SU-DHL-6 (cell line): ENCODE measurements at regions not wholly inside any gene's neighbourhood (a gene's known extent, or its start where the extent isn't known, plus 50 kb on each side); places are given as distances from the start of the nearest gene placed in this dataset.

Experiments used
- H2AFZ ChIP-seq: fragments of 200-600 bp; sonication (generic); 2 replicates; pipeline ENCODE4 v1.6.1; 2014; ENCODE audit warnings: low read depth, mild to moderate bottlenecking, moderate library complexity, mixed read lengths, antibody characterized with exemption, low read length; ENCODE audit not compliant: severe bottlenecking
- H3F3A ChIP-seq: fragments of 200-600 bp; shearing (Covaris generic); 2 replicates; pipeline ENCODE4 v1.6.0; 2016; ENCODE audit warnings: antibody characterized with exemption, mild to moderate bottlenecking; ENCODE audit not compliant: insufficient read depth
- H3K27ac ChIP-seq: fragments of 200-600 bp; sonication (generic); 2 replicates; pipeline ENCODE4 v1.5.1; 2016; ENCODE audit warnings: low read depth, mild to moderate bottlenecking, low read length, moderate library complexity, mixed read lengths
- H3K27me3 ChIP-seq: fragments of 200-600 bp; sonication (generic), shearing (Covaris generic); 2 replicates; pipeline ENCODE4 v1.6.0; 2014; ENCODE audit warnings: mild to moderate bottlenecking, low read length
- H3K36me3 ChIP-seq: fragments of 200-600 bp; sonication (generic); 2 replicates; pipeline ENCODE4 v1.6.1; 2014; ENCODE audit warnings: mild to moderate bottlenecking, low read length, mixed read lengths
- H3K4me2 ChIP-seq: fragments of 300-600, 200-600 bp; shearing (Covaris generic), sonication (generic); 2 replicates; pipeline ENCODE4 v1.6.0; 2014; ENCODE audit warnings: low read length, low read depth, mild to moderate bottlenecking; ENCODE audit not compliant: poor library complexity, severe bottlenecking
- H3K4me3 ChIP-seq: fragments of 200-600 bp; sonication (generic); 2 replicates; pipeline ENCODE4 v1.5.1; 2014; ENCODE audit warnings: antibody characterized with exemption, low read length, mild to moderate bottlenecking, mixed read lengths; ENCODE audit not compliant: insufficient read depth, poor library complexity, severe bottlenecking
- H3K79me2 ChIP-seq: fragments of 200-600 bp; sonication (generic); 2 replicates; pipeline ENCODE4 v1.6.1; 2014; ENCODE audit warnings: mild to moderate bottlenecking, low read length, moderate library complexity; ENCODE audit not compliant: insufficient read depth
- H3K9ac ChIP-seq: fragments of 200-600 bp; sonication (generic); 2 replicates; pipeline ENCODE4 v1.7.0; 2014; ENCODE audit warnings: mild to moderate bottlenecking, low read length
- H3K9me2 ChIP-seq: fragments of 200-600 bp; sonication (generic); replicated peaks from 2 replicates; pipeline ENCODE4 v1.6.1; 2014; ENCODE audit warnings: low read length; ENCODE audit not compliant: insufficient read depth
- H3K9me3 ChIP-seq: fragments of 200-600 bp; sonication (generic); 2 replicates; pipeline ENCODE4 v1.6.1; 2014; ENCODE audit warnings: low read length, mixed read lengths; ENCODE audit not compliant: insufficient read depth
- H4K20me1 ChIP-seq: fragments of 200-600 bp; sonication (generic); 2 replicates; pipeline ENCODE4 v1.6.1; 2014; ENCODE audit warnings: low read depth, mild to moderate bottlenecking, antibody characterized with exemption, low read length, moderate library complexity, mixed read lengths
- EZH2phosphoT487 ChIP-seq: fragments of 200-600 bp; sonication (generic), shearing (Covaris generic); conservative IDR thresholded peaks from 2 replicates; pipeline ENCODE4 v1.6.1; 2018; ENCODE audit warnings: mild to moderate bottlenecking, antibody characterized with exemption, low read length, moderate library complexity, mixed read lengths
- TF ChIP-seq, protein P1 (sequence below): fragments of 200-600 bp; sonication (generic); IDR thresholded peaks from one replicate; pipeline ENCODE4 v1.5.1; 2017; ENCODE audit warnings: antibody characterized with exemption, mild to moderate bottlenecking, low read length, moderate library complexity; ENCODE audit not compliant: insufficient read depth, poor library complexity, severe bottlenecking

DNA sequence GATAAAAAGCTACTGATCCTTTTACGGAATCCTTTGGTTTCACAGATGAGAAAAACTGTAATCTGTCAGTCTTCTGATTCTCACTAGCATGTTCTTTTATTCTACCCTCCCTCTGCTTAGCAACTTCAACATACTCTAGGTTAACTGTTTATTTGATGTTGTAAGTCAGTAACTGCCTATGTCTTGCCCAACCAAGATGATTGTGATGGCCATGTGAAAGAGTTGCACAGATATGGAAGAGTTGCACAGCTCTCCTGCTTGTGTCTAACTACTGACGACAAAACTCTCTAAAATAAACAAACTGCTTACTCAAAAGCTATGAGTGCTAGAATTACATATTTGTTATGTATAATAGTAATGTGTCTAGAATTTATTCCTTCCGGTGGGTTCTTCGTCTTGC, 227.3 kb upstream of the DAB2 start:
- Histone ChIP-seq H3K4me3 (no peak overlapping the region), H3K9me2 (no peaks in the 10 kb centered on the region), H3K9me3 (no peaks in the 10 kb centered on the region), H4K20me1 (no peaks in the 10 kb centered on the region), H3K36me3 (no peaks in the 10 kb centered on the region), H3K9ac (no peak overlapping the region), H3K27me3 (no peaks in the 10 kb centered on the region), H3F3A (no peaks in the 10 kb centered on the region), H2AFZ (no peak overlapping the region), H3K79me2 (no peaks in the 10 kb centered on the region), H3K27ac (no peak overlapping the region), H3K4me2 (no peak overlapping the region)
- no peak for TF ChIP-seq EZH2phosphoT487
- TF ChIP-seq, protein P1, sequence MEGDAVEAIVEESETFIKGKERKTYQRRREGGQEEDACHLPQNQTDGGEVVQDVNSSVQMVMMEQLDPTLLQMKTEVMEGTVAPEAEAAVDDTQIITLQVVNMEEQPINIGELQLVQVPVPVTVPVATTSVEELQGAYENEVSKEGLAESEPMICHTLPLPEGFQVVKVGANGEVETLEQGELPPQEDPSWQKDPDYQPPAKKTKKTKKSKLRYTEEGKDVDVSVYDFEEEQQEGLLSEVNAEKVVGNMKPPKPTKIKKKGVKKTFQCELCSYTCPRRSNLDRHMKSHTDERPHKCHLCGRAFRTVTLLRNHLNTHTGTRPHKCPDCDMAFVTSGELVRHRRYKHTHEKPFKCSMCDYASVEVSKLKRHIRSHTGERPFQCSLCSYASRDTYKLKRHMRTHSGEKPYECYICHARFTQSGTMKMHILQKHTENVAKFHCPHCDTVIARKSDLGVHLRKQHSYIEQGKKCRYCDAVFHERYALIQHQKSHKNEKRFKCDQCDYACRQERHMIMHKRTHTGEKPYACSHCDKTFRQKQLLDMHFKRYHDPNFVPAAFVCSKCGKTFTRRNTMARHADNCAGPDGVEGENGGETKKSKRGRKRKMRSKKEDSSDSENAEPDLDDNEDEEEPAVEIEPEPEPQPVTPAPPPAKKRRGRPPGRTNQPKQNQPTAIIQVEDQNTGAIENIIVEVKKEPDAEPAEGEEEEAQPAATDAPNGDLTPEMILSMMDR: no peak

DNA sequence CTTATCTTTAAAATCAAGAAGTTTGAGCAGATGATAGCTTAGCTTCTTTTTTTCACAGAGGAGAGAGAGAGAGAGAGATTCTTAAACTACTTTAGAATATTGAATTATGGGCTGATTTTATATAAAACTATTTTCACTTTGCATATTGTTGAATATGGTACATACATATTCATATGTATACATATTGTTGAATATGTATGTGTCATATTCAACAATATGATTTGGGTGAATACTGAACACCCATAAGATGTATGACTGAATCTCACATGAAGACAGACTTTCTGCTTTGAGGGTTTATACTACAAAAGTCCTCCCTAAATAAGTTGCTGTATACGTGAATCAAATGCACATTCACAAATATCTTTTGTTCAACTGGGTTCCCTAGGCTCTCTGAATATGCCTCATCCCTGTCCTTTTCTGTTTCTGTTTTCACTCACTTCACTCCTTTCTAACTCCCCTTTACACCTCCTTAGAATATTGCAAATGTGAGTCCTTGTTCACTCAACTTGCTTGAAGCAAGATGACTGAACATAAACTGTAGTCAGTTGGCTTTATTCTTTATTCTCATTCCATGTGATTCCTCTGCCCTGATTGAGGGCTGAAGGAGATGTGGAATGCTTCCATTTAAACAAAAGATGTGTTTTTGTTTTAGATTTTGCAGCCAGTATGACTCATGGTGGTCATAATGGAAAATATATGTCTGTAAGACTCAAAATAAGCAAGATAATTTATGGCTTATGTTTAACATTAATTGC, 225.4 kb upstream of the DAB2 start:
- Histone ChIP-seq H3K36me3 (no peaks in the 10 kb centered on the region), H3K9ac (no peak overlapping the region), H3F3A (no peaks in the 10 kb centered on the region), H3K4me3 (no peak overlapping the region), H3K9me2 (no peaks in the 10 kb centered on the region), H3K27me3 (no peaks in the 10 kb centered on the region), H3K4me2 (no peak overlapping the region), H3K9me3 (no peaks in the 10 kb centered on the region), H3K27ac (no peak overlapping the region), H2AFZ (no peak overlapping the region), H3K79me2 (no peaks in the 10 kb centered on the region), H4K20me1 (no peaks in the 10 kb centered on the region)
- TF ChIP-seq, protein P1: no peak
- TF ChIP-seq EZH2phosphoT487: no peak

DNA sequence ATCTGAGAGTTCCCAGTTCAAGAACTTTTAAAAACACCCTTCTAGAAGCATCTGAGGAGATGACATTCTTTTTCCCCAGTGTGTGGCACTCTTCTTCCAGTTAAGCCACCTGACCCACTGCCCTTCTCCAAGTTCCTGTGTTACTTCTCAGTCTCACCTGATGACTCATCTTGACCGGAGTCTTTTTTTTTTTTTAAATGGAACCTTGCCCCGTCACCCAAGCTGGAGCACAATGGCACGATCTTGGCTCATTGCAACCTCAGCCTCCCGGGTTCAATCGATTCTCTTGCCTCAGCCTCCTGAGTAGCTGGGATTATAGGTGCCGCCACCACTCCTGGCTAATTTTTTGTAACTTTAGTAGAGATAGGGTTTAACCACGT, 224.1 kb upstream of the DAB2 start:
- Histone ChIP-seq H4K20me1 (no peaks in the 10 kb centered on the region), H3K9me3 (no peaks in the 10 kb centered on the region), H2AFZ (no peak overlapping the region)

More for the DNA sequence above, 224.1 kb upstream of the DAB2 start:
- H3K9ac ChIP-seq: no peak overlapping the region
- no peaks in the 10 kb centered on the region for H3K79me2 ChIP-seq
- H3F3A ChIP-seq: no peaks in the 10 kb centered on the region
- H3K4me3 ChIP-seq: no peak overlapping the region
- no peak for TF ChIP-seq EZH2phosphoT487
- TF ChIP-seq, protein P1: no peak
- no peak overlapping the region for H3K27ac ChIP-seq
- no peaks in the 10 kb centered on the region for H3K9me2 ChIP-seq
- H3K27me3 ChIP-seq: no peaks in the 10 kb centered on the region
- H3K4me2 ChIP-seq: no peak overlapping the region
- no peaks in the 10 kb centered on the region for H3K36me3 ChIP-seq
